GM19238 (cell line): ENCODE measurements at regions not wholly inside any gene's neighbourhood (a gene's known extent, or its start where the extent isn't known, plus 50 kb on each side); places are given as distances from the start of the nearest gene placed in this dataset.
"Not testable (repeated sequence)": the region's sequence is repeated elsewhere in the genome, so short reads cannot be mapped to it uniquely, and the experiment has no call there.

Experiments used
- DNase-seq: peaks from one replicate; pipeline ENCODE4 v3.0.0; 2011; ENCODE audit warnings: low spot score; ENCODE audit not compliant: insufficient read length

- DNase-seq = not testable (repeated sequence)
Observed at GRCh38 chr6:158886346-158886977, 67.3 kb upstream of the EZR start.

- not testable (repeated sequence) for DNase-seq
Observed at GRCh38 chr6:158881884-158882283, 62.7 kb upstream of the EZR start.

- not testable (repeated sequence) for DNase-seq
Observed at GRCh38 chr6:158881276-158881675, 62.1 kb upstream of the EZR start.

GRCh38 chr6:158879180-158879579 lies 60.0 kb upstream of the EZR start:
- no peak for DNase-seq

- no peak for DNase-seq
Observed at GRCh38 chr6:158877716-158878115, 58.5 kb upstream of the EZR start.

- no peak for DNase-seq
Observed at GRCh38 chr6:158876886-158877285, 57.7 kb upstream of the EZR start.

- no peak for DNase-seq
Observed at GRCh38 chr6:158870649-158870957, 51.4 kb upstream of the EZR start.

GRCh38 chr6:158869826-158870648 lies 50.9 kb upstream of the EZR start:
- peak; percentile 93 for DNase-seq

- DNase-seq = peak; percentile 43
Observed at GRCh38 chr6:158868890-158869825, 50.0 kb upstream of the EZR start.
